GM12878 (cell line): ENCODE measurements at regions not wholly inside any gene's neighbourhood (a gene's known extent, or its start where the extent isn't known, plus 50 kb on each side); places are given as distances from the start of the nearest gene placed in this dataset.

Experiments used
- ATAC-seq: fragments of 200-7000 bp; cut with Tn5 transposase; 3 replicates; pipeline ENCODE4 v1.9.1; 2020; ENCODE audit warnings: mild to moderate bottlenecking, moderate library complexity
- BruUV-seq: library from RNA; stranded (reverse); fragments of 400-500 nt; replicated peaks from 2 replicates; lab custom pipeline; 2021; lab: Mats Ljungman, UMichigan
- CTCF ChIA-PET: fragments of 300-600 bp; sonication (Branson Sonifier 250); formaldehyde crosslinking; extraction: SDS; loops from one replicate; lab custom pipeline; 2021; ENCODE audit warnings: inconsistent platforms; lab: Yijun Ruan, JAX
- POLR2A ChIA-PET: fragments of 350-600 bp; formaldehyde crosslinking; extraction: SDS; loops from one replicate; lab custom pipeline; 2021; ENCODE audit warnings: inconsistent platforms; lab: Charles Lee
- RAD21 ChIA-PET: fragments of 300-600 bp; sonication (Branson Sonifier 250); formaldehyde crosslinking; loops from one replicate; lab custom pipeline; 2023; ENCODE audit warnings: antibody characterized with exemption; ENCODE audit not compliant: unreplicated experiment; lab: Charles Lee
- SMC1A ChIA-PET: fragments of 300-600 bp; sonication (Branson Sonifier 250); formaldehyde crosslinking; loops from one replicate; lab custom pipeline; 2023; ENCODE audit not compliant: unreplicated experiment, uncharacterized antibody; lab: Charles Lee
- DNase-seq: peaks from one replicate; pipeline ENCODE4 v3.0.0-alpha.2; 2011; ENCODE audit warnings: low read depth, low spot score
- FAIRE-seq: peaks from 3 replicates; lab custom pipeline; 2011; peaks lifted over from hg19 to GRCh38; lab: Jason Lieb, UNC
- H2AFZ ChIP-seq: 2 replicates; pipeline ENCODE4 v1.6.0; 2011; ENCODE audit warnings: low read depth, low read length, control low read depth; ENCODE audit not compliant: control insufficient read depth
- H3K27ac ChIP-seq: 2 replicates; pipeline ENCODE4 v1.5.1; 2011; ENCODE audit warnings: control low read depth; ENCODE audit not compliant: control insufficient read depth, insufficient read depth
- H3K27me3 ChIP-seq, 2 experiments: replicated peaks in 1 of 2; 2 replicates each; pipeline versions ENCODE4 v1.6.0 to v1.6.1; 2011; ENCODE audit warnings: low read length in 1 of 2; ENCODE audit not compliant: control insufficient read depth in 2 of 2, insufficient read depth in 2 of 2
- H3K36me3 ChIP-seq, 2 experiments: 2 replicates each; pipeline ENCODE4 v1.5.1; 2011; ENCODE audit warnings: low read length in 1 of 2; ENCODE audit not compliant: control insufficient read depth in 2 of 2, insufficient read depth in 2 of 2
- H3K4me1 ChIP-seq: 2 replicates; pipeline ENCODE4 v1.6.1; 2011; ENCODE audit warnings: mild to moderate bottlenecking, low read length, moderate library complexity, mixed read lengths; ENCODE audit not compliant: control insufficient read depth, insufficient read depth
- H3K4me2 ChIP-seq: 2 replicates; pipeline ENCODE4 v1.6.0; 2011; ENCODE audit warnings: control low read depth; ENCODE audit not compliant: control insufficient read depth, insufficient read depth
- H3K4me3 ChIP-seq: fragments of 200-600 bp; sonication (generic); 2 replicates; pipeline ENCODE4 v1.5.1; 2016
- H3K79me2 ChIP-seq: 2 replicates; pipeline ENCODE4 v1.6.0; 2011; ENCODE audit warnings: low read length; ENCODE audit not compliant: control insufficient read depth, insufficient read depth
- H3K9ac ChIP-seq: 2 replicates; pipeline ENCODE4 v1.8.0; 2011; ENCODE audit warnings: low read length, control low read depth, mixed read lengths; ENCODE audit not compliant: control insufficient read depth, insufficient read depth
- H3K9me3 ChIP-seq: replicated peaks from 3 replicates; pipeline ENCODE4 v1.5.1; 2011; ENCODE audit warnings: mild to moderate bottlenecking, low read length; ENCODE audit not compliant: control insufficient read depth, insufficient read depth
- H4K20me1 ChIP-seq: 2 replicates; pipeline ENCODE4 v1.6.0; 2011; ENCODE audit not compliant: control insufficient read depth, insufficient read depth
- CEBPB ChIP-seq, 2 experiments: fragments of 150-350 bp in 1 of 2; IDR thresholded peaks; 2 replicates each; pipeline ENCODE4 v1.6.1; 2012 to 2014; ENCODE audit warnings: low read depth in 2 of 2, low read length in 2 of 2, borderline replicate concordance in 1 of 2, inconsistent platforms in 1 of 2
- CHD2 ChIP-seq: IDR thresholded peaks from 2 replicates; pipeline ENCODE4 v1.6.1; 2011; ENCODE audit warnings: low read depth, low read length, improper control_type of control experiment, borderline replicate concordance
- DPF2 ChIP-seq: fragments of 450-650 bp; IDR thresholded peaks from 2 replicates; pipeline ENCODE4 v1.6.1; 2017; ENCODE audit warnings: mild to moderate bottlenecking
- E2F4 ChIP-seq: IDR thresholded peaks from 2 replicates; pipeline ENCODE4 v1.6.1; 2012; ENCODE audit warnings: low read depth, low read length, improper control_type of control experiment
- HDAC2 ChIP-seq: fragments of 200-600 bp; sonication (generic); IDR thresholded peaks from 2 replicates; pipeline ENCODE4 v1.6.1; 2017
- IKZF1 ChIP-seq: fragments of 450-650 bp; conservative IDR thresholded peaks from 2 replicates; pipeline ENCODE4 v1.6.1; 2017; ENCODE audit warnings: antibody characterized with exemption, mild to moderate bottlenecking
- IRF3 ChIP-seq: fragments of 450-650 bp; IDR thresholded peaks from 2 replicates; pipeline ENCODE4 v1.6.1; 2014; ENCODE audit warnings: mild to moderate bottlenecking
- LARP7 ChIP-seq: fragments of 450-650 bp; IDR thresholded peaks from 2 replicates; pipeline ENCODE4 v1.6.1; 2017; ENCODE audit warnings: mild to moderate bottlenecking
- MYB ChIP-seq: fragments of 150-350 bp; IDR thresholded peaks from 2 replicates; pipeline ENCODE4 v1.6.1; 2014; ENCODE audit warnings: mild to moderate bottlenecking, low read depth, low read length, borderline replicate concordance
- RFX5 ChIP-seq: IDR thresholded peaks from 2 replicates; pipeline ENCODE4 v1.6.1; 2011; ENCODE audit warnings: low read depth, low read length, improper control_type of control experiment
- SIN3A ChIP-seq: IDR thresholded peaks from 2 replicates; pipeline ENCODE4 v1.6.1; 2012; ENCODE audit warnings: low read depth, low read length, improper control_type of control experiment
- ZBTB33 ChIP-seq: fragments of 450-650 bp; IDR thresholded peaks from 2 replicates; pipeline ENCODE4 v1.6.1; 2017; ENCODE audit warnings: mild to moderate bottlenecking
- ZNF217 ChIP-seq: fragments of 450-650 bp; IDR thresholded peaks from 2 replicates; pipeline ENCODE4 v1.6.1; 2017; ENCODE audit warnings: antibody characterized with exemption, mild to moderate bottlenecking
- WGBS: methylation state at CpG from one replicate; pipeline ENCODE4 v1.1.6; 2016; ENCODE audit warnings: low lambda C conversion rate; ENCODE audit not compliant: insufficient replicate concordance, insufficient coverage; ENCODE audit errors: missing lambda C conversion rate; 5-methylcytosine and 5-hydroxymethylcytosine counted together
- in situ Hi-C: fragments of 300-500 bp; cut with MboI; formaldehyde crosslinking; loops from 9 replicates; pipeline ENCODE4 v1.14.3; 2018; ENCODE audit warnings: mixed read lengths
- intact Hi-C: fragments of 100-400 bp; cut with micrococcal nuclease; formaldehyde crosslinking; loops from one replicate; pipeline ENCODE4 v1.14.2; 2022; ENCODE audit not compliant: unreplicated experiment

GRCh38 chr7:3102159-3102558, 58.5 kb upstream of the CARD11 start:
- Histone ChIP-seq H3K4me1 (no peaks in the 10 kb centered on the region), H2AFZ (no peak overlapping the region), H3K79me2 (no peaks in the 10 kb centered on the region), H3K36me3 (no peaks in the 10 kb centered on the region), H3K9me3 (no peaks in the 10 kb centered on the region; the same call in 2 of the 3 replicates), H4K20me1 (no peaks in the 10 kb centered on the region), H3K4me2 (no peak overlapping the region), H3K9ac (no peak overlapping the region), H3K27me3 (no peaks in the 10 kb centered on the region), H3K27ac (no peak overlapping the region), H3K4me3 (no peak overlapping the region)
- FAIRE-seq (no peak), DNase-seq (no peak), ATAC-seq (no peak)
- intact Hi-C loops = no loop called here
- BruUV-seq = no TSS peak
- RAD21 ChIA-PET = no interaction called here
- in situ Hi-C loops = no loop called here
- CTCF ChIA-PET = interaction anchor here (1.2 kb wide), 2 partner anchors 10 to 12 kb away, joined by 3 to 4 read pairs; no protein-coding TSS in a partner anchor
- POLR2A ChIA-PET = interaction anchor here (0.6 kb wide), 1 partner anchor 378 kb away, joined by 4 read pairs; no protein-coding TSS in a partner anchor
- SMC1A ChIA-PET = interaction anchor here (0.9 to 1.6 kb wide), 2 partner anchors 9 to 11 kb away, joined by 3 to 7 read pairs; no protein-coding TSS in a partner anchor
- WGBS = 53% methylated on average over 2 of the region's 2 CpGs
- no peak for TF ChIP-seq E2F4
- TF ChIP-seq IRF3 = no peak

GRCh38 chr7:3103614-3104398, 60.1 kb upstream of the CARD11 start:
- FAIRE-seq = no peak
- no peak for ATAC-seq
- Histone ChIP-seq H3K9me3 (no peaks in the 10 kb centered on the region; the same call in 2 of the 3 replicates), H3K4me2 (no peak overlapping the region), H2AFZ (no peak overlapping the region), H3K4me1 (no peaks in the 10 kb centered on the region), H4K20me1 (no peaks in the 10 kb centered on the region), H3K36me3 (no peaks in the 10 kb centered on the region), H3K27ac (no peak overlapping the region), H3K4me3 (no peak overlapping the region), H3K79me2 (no peaks in the 10 kb centered on the region), H3K27me3 (no peaks in the 10 kb centered on the region), H3K9ac (no peak overlapping the region)
- RAD21 ChIA-PET = no interaction called here
- POLR2A ChIA-PET = no interaction called here
- DNase-seq = no peak
- BruUV-seq = no TSS peak
- CTCF ChIA-PET = no interaction called here
- intact Hi-C loops = no loop called here
- WGBS = 54% methylated on average over 12 of the region's 12 CpGs
- in situ Hi-C loops = no loop called here
- SMC1A ChIA-PET = no interaction called here
- no peak for TF ChIP-seq ZNF217
- no peak for TF ChIP-seq CEBPB (IDR thresholded peaks at IDR 0.05; ENCODE audit: borderline replicate concordance in 1 of 2, low read depth in 2 of 2, low read length in 2 of 2)
- no peak for TF ChIP-seq HDAC2
- TF ChIP-seq SIN3A = no peak
- no peak for TF ChIP-seq ZBTB33
- TF ChIP-seq MYB = no peak
- no peak for TF ChIP-seq DPF2
- TF ChIP-seq IKZF1 = no peak
- no peak for TF ChIP-seq CHD2
- TF ChIP-seq RFX5 = no peak
- TF ChIP-seq LARP7 = no peak
